ENCODE measurements at regions not wholly inside any gene's neighbourhood (a gene's known extent, or its start where the extent isn't known, plus 50 kb on each side); places are given as distances from the start of the nearest gene placed in this dataset.

- no peak for TF ChIP-seq CTCF (conservative IDR thresholded peaks at IDR 0.05; ENCODE audit: control insufficient read depth, insufficient read depth, low read depth, low read length)
- no peak for DNase-seq (ENCODE audit: low read depth)
- no peak overlapping the region for H3K4me3 ChIP-seq (ENCODE audit: control insufficient read depth, low read depth, low read length)
These were observed 1696.9 kb upstream of the WWC1 start for GRCh38 chr5:166594567-166594966.

- H3K4me3 ChIP-seq (ENCODE audit: control insufficient read depth, low read depth, low read length) = no peak overlapping the region
- TF ChIP-seq CTCF (conservative IDR thresholded peaks at IDR 0.05; ENCODE audit: control insufficient read depth, insufficient read depth, low read depth, low read length) = no peak
- no peak for DNase-seq (ENCODE audit: low read depth)
These were observed 1696.0 kb upstream of the WWC1 start for GRCh38 chr5:166595274-166595951.

GRCh38 chr5:166596043-166596442 lies 1695.4 kb upstream of the WWC1 start:
- no peak overlapping the region for H3K4me3 ChIP-seq (ENCODE audit: control insufficient read depth, low read depth, low read length)
- TF ChIP-seq CTCF (conservative IDR thresholded peaks at IDR 0.05; ENCODE audit: control insufficient read depth, insufficient read depth, low read depth, low read length) = no peak
- DNase-seq (ENCODE audit: low read depth) = no peak

GRCh38 chr5:166602271-166602670 lies 1689.2 kb upstream of the WWC1 start:
- no peak for TF ChIP-seq CTCF (conservative IDR thresholded peaks at IDR 0.05; ENCODE audit: control insufficient read depth, insufficient read depth, low read depth, low read length)
- DNase-seq (ENCODE audit: low read depth) = no peak
- no peak overlapping the region for H3K4me3 ChIP-seq (ENCODE audit: control insufficient read depth, low read depth, low read length)

GRCh38 chr5:166617507-166617906 lies 1673.9 kb upstream of the WWC1 start:
- no peak overlapping the region for H3K4me3 ChIP-seq (ENCODE audit: control insufficient read depth, low read depth, low read length)
- no peak for TF ChIP-seq CTCF (conservative IDR thresholded peaks at IDR 0.05; ENCODE audit: control insufficient read depth, insufficient read depth, low read depth, low read length)
- DNase-seq (ENCODE audit: low read depth) = no peak

- no peak for TF ChIP-seq CTCF (conservative IDR thresholded peaks at IDR 0.05; ENCODE audit: control insufficient read depth, insufficient read depth, low read depth, low read length)
- H3K4me3 ChIP-seq (ENCODE audit: control insufficient read depth, low read depth, low read length) = no peak overlapping the region
- no peak for DNase-seq (ENCODE audit: low read depth)
These were observed 1672.9 kb upstream of the WWC1 start for GRCh38 chr5:166618526-166618925.

- no peak overlapping the region for H3K4me3 ChIP-seq (ENCODE audit: control insufficient read depth, low read depth, low read length)
- no peak for DNase-seq (ENCODE audit: low read depth)
- no peak for TF ChIP-seq CTCF (conservative IDR thresholded peaks at IDR 0.05; ENCODE audit: control insufficient read depth, insufficient read depth, low read depth, low read length)
These were observed 1666.9 kb upstream of the WWC1 start for GRCh38 chr5:166624573-166624972.
